ENCODE measurements at regions not wholly inside any gene's neighbourhood (a gene's known extent, or its start where the extent isn't known, plus 50 kb on each side); places are given as distances from the start of the nearest gene placed in this dataset.
"Not testable (repeated sequence)": the region's sequence is repeated elsewhere in the genome, so short reads cannot be mapped to it uniquely, and the experiment has no call there.

DNA sequence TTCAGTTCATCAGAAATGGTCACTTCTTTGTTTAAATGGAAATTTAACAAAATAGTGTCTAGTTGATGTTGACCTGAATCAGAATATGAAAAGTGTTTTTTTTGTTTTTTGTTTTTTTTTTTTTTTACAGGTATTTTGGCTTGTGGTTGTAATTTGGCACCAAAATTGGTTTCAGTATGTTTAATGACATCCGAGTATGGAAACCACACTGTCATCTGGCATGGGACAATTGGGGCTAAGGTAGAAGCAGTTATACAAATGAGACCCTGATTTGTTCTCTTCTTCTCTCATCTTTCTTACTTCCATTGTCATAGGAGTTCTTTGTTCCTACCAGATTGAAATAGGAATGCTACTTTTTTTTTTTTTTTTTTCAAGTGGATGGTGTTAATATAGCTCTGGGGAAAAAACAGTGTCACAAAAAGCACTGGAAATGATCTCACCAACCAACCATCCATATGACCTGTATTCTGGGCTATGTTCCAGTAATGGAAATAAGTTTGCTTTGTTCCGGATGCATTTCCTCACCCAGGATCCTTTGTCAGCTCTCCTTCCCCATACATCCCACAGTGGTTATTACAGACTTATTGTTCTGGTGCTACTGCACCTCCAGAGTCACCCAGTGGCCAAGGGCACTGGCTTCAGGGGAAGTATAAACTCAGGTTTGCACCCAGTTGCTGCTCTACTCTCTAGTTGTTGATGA, 95.8 kb downstream of the ATXN3L start:
- peak; percentile 66 for DNase-seq (ENCODE audit: low read depth)

DNA sequence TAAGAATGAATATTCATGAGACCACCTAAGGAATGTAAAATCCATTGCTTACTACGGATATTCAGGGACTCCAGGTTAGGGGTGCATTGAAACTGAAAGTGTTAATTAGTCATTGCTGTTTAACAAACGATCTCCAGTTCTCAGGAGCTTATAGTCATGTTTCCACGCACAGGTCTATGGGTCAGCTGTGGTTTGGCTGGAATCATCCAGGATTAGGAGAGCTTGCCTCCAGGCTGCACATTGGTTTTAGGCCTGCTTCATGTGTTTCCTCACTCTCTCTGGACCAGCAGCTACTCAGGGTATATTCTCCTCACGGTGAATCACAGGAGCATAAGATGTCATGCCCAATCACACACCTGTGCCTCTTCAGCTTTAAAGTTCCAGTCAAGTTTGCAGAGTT, 98.9 kb downstream of the ATXN3L start:
- DNase-seq (ENCODE audit: low read depth): peak; percentile 50

GRCh38 chrX:13219991-13220764, 99.7 kb downstream of the ATXN3L start:
- no peak for DNase-seq (ENCODE audit: low read depth)

DNA sequence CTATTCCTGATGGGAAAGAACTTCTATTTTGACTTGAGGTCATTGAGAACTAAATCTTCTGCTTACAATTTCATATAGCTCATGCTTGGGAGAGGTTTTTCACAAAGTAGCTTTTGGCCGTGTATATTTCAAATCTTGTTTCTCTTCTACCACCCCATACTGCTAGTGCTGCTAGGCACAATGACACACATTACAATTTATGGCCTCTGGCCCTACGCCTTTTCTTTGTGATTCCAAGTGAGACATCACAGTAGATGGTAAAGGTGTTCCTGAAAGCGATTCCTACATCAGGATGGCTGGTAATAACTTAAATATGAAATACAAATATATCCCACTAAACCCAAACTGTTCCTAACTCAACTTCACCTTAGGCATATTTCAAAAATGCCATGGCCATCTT, 101.1 kb downstream of the ATXN3L start:
- no peak for DNase-seq (ENCODE audit: low read depth)

DNA sequence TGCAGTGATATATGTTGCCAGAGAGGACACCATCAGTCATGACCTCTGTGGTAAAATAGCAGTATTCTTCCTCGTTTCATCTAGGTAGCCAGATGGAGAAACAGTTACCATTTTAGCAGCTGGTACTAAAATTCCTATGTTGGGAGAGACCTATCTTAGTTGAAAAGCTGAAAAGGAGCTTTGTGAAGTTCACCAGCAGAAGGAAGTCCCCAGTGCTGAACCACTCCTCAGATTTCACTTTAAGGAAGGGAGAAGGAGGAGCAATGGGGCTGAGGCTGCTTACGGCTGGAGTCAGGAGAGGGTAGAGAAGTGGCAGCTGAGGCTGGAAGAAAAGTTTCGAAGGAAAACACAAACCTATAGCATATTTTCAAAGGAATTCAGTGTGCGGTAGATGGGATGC, 103.7 kb downstream of the ATXN3L start:
- DNase-seq (ENCODE audit: low read depth): peak; percentile 47

DNA sequence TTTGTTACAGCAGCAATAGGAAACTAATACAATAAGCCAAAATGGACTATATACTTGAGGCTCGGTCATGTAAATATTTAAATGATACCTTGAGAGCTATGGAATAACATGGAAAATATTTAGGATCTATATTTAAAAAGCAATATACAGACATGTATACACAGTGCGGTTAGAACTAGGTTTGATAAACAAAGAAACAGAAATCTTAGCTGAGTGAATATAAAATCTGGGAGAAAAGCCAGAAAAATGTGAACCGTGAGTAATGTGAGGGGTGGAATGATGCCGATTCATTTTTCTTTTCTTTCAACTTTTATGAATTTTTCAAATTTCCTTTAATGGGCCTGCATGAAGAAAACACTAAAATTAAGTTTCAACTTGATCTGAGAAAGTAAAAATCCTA, 104.1 kb downstream of the ATXN3L start:
- peak; percentile 24 for DNase-seq (ENCODE audit: low read depth)

DNA sequence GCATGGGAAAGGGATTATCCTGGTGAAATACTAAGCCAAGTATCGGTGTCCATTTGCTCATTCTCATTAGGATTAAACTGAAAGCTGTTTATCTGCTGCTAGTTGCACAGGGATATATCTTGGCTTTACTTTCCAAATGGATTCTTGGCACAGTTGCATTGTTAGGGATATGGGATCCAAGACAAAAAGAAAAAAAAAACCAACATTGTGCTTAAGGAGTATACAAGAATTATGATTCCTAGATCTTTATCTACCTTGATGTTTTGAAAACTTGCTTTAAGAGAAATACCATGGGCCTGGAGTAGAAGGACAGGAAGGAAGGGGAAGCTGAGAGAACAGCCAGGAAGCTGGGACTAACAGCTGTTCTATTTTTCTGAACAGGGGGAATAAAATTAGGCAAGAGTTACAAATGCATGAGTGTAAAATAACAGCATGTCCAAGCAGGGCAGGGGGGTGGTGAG, 107.6 kb downstream of the ATXN3L start:
- DNase-seq (ENCODE audit: low read depth): peak; percentile 28

GRCh38 chrX:13210142-13210541, 109.7 kb downstream of the ATXN3L start:
- not testable (repeated sequence) for DNase-seq (ENCODE audit: low read depth)

- not testable (repeated sequence) for DNase-seq (ENCODE audit: low read depth)
Observed at GRCh38 chrX:13209704-13210103, 110.1 kb downstream of the ATXN3L start.

DNA sequence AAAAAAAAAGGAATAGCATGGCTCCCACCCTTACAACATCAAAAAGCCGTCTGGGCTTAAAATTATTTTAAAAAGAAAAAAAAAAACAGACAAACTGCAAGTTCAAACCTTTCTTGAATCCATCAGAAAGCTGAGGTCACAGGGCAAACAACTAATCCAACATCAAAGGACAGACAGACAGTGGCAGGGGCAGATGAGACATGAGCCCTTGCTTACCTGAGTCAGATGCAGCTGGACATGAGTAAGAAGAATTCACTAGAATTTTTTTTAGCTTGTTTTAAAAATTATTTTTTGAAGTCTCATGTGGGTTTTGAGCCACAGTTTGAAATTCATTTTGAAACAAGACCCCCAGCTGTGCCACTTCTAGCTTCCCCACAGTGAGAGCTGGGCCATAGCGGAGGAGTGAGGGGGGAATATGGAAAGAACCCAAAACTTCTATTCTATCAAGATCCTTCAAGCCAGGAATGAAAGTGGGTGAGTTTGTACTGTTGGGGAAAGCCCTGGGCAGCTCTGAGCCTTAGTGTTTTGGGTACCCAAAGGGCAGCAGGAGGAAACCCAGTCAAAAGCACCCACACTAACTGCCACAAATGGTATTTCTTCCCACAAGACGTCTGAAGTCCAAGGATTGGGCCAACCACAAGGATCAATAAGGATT, 111.4 kb downstream of the ATXN3L start:
- DNase-seq (ENCODE audit: low read depth): no peak

- DNase-seq (ENCODE audit: low read depth): no peak
Observed at GRCh38 chrX:13203271-13203670, 116.6 kb downstream of the ATXN3L start.

- no peak for DNase-seq (ENCODE audit: low read depth)
Observed at GRCh38 chrX:13201605-13202219, 118.1 kb downstream of the ATXN3L start.

GRCh38 chrX:13200398-13200797, 119.5 kb downstream of the ATXN3L start:
- no peak for DNase-seq (ENCODE audit: low read depth)

DNA sequence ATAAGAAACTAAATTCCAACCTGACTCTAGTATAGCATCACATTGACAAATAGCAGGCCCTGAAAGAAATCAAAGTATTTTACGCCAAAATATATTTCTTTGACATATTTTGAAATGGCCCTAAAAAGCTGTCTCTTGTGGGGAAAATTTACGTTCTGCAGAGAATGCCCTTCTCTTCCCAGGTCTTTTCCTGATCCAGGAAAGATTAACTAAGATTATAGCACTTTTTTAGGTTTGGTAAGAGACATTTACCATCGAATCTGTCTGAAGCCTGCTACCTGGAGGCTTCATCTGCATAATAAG, 121.1 kb downstream of the ATXN3L start:
- no peak for DNase-seq (ENCODE audit: low read depth)

DNA sequence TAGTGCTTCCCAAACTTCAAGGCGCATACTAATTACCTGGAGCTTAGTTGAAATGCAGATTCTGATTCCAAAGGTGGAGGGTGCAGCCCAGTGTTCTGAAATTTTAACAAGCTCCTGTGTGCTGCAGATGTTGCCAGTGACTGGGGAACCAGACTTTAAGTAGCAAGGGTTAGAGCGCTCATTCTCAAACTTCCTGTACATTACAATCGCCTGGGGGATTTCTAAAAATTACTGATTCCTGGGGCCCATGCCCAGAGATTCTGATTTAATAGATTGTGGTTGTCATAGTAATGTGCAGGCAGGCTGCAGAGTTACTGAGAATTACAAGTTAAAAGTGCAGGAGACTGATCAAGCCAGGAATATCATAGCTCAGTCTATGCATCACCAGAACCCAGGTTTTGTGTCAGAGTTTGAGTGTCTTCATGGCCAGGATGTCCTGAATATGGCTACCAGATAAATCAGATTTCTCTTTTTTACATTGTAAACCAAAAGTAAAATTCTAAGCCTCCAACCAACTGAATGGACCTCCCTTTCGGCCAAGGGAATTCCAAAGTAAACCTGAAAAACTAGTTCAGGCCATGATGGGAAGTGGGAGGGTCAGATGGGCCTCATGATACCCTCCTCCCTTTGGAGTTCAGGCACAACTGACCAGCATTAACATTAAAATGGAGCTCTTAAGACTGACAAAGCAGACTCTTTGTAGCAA, 121.6 kb downstream of the ATXN3L start:
- DNase-seq (ENCODE audit: low read depth): no peak

DNA sequence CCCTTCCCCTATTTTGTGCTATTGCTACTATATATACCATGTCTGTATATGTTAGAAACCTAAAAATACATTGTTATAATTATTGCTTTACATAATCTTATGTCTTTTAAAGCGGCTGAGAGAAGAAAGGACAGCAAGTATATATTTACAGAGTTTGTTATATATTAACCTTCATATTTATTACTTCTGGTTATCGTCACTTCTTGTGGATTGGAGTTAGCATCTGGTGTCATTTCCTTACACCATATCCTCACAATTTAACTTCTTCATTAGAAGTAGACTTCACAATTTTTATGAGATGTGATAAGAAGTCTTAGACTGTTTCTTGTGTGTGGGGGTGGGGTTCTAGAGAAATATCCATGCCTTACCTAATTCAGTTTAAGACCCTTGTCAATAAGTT, 123.1 kb downstream of the ATXN3L start:
- DNase-seq (ENCODE audit: low read depth): no peak

DNA sequence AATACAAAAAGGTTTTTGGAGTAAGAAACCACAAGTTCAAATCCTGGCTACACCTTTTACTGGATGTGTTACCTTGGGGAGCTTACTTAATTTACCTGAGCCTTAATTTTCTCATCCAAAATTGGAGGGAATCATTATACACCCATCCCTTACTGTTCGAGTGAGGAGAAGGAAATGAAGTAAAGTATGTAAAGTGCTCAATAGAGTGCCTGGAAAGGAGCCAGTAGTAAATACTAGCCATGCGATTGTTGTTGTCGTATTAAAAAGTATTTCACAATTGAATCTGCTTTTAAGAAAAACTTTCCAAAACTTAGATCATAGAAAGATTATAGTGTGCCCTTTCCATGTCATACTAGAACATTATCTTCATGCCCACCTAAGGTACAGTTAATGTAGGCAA, 124.5 kb downstream of the ATXN3L start:
- no peak for DNase-seq (ENCODE audit: low read depth)

GRCh38 chrX:13194291-13195103, 125.4 kb downstream of the ATXN3L start:
- DNase-seq (ENCODE audit: low read depth): no peak

DNA sequence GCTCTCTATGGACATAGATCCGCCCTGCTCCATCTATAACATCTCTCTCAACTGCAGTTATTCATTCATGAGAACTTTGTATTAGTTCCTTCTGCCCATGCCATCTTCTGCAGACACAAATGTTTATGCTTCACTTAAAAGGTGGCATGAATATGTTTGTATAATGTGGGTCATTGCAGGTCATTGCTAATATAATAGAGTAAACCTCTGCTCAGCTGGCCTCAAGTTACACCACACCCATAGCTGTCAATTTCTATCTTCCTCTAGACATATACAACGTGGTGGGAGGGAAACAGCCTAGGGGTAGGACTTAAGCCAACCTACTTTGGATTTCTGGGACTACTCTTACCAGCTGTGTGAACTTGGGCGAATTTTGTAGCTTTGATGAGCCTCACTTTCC, 129.8 kb downstream of the ATXN3L start:
- no peak for DNase-seq (ENCODE audit: low read depth)

DNA sequence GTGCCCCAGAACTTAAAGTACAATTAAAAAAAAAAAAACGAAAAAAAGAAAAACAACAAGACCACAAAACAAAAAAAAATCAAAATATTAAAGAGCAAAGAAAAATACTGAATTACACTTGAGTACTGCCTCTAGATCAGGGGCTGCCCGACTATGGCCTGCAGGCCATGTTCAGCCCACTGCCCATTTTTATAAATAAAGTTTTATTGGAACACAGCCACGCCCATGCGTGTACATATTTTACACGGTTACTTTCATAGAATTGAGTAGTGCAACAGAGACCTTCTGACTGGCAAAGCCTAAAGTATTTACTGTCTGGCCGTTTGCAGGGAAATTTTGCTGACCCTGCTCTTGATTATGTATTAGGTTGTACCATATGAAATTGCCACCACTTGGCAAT, 130.5 kb downstream of the ATXN3L start:
- DNase-seq (ENCODE audit: low read depth): no peak
